HS-27A (cell line): ENCODE measurements at regions not wholly inside any gene's neighbourhood (a gene's known extent, or its start where the extent isn't known, plus 50 kb on each side); places are given as distances from the start of the nearest gene placed in this dataset.
"Not testable (repeated sequence)": the region's sequence is repeated elsewhere in the genome, so short reads cannot be mapped to it uniquely, and the experiment has no call there.

Experiments used
- DNase-seq: peaks from one replicate; pipeline ENCODE4 v3.0.0-alpha.2; 2012; ENCODE audit warnings: low read depth, missing footprints

DNA sequence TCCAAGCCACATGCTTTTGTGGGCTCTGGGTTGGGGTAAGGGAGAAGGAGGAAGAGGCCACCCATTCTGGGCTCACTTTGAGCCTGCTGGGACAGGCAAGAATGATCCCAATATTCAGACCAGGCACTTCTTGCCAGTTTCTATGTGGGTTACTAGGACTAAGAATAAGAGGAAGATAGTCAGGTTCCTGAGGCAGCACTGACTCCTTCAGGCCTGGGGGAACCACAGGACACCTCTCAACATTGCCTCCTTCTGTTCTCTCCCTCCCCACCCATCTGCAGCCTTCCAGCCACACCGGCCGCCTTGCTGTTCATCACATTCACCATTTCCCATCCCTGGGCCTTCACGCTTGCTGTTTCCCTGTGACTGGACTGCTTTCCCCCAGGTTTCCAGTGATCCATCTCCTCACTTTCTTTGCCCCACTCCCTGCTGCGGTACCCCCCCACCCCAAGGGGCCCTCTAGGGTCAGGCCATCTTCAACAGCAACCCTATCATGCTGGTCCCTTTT lies 69.2 kb upstream of the SIRPA start:
- DNase-seq, result no peak

DNA sequence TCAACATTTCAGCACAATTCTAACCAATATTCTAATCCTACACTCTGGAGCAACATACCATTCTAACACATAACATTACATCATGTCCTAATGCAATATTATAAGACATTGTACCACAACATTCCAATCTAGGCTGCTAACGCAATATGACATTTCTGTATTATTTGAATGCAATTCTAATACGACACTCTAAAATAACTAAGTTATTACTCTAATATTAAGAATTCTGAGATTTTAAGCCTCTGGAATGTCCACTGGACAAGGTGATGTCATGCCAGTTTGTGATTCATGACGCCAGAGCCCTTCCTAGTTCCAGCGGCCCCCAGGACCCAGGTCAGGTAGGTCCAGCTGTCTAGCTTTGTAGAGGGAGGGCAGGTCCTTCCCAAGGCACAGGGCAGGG lies 69.7 kb upstream of the SIRPA start:
- DNase-seq, result peak; percentile 64

DNA sequence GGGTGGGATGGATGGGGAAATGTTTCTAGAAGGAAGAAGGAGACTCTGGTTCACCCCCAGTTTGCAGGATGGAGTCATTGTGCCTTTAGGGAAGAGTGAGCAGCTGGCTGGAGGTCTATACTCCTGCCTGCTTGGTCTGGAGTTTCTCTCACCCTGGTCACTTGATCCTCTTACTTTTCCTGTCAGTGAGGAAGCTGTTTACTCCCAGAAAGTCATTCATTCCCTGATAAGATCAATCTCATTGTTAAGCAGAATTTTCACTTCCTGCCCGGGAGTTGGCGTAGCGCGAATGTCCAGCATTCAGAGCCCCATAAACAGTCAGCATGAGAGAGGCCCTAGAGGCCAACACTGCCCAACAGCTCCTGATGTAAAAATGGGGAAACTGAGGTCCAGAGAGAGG lies 70.4 kb upstream of the SIRPA start:
- no peak for DNase-seq

DNA sequence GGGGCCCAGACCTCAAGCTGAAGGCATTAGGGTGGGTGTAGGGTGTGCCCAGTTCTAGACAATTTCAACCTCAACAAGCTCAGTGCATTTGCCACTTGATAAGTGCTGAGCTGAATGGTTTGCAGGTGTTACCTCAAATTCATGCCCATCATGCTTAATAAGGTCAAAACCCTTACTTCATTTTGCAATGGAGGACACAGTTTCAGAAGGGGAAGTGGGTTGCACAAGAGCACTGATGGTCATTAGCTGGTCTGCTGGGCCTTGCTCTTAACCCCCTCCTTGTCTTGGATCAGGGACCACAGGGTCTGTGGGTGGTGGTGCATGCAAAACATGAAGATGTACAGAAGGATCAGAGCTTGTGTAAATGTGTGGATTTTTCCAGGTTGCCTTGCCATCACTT lies 71.0 kb upstream of the SIRPA start:
- DNase-seq, result no peak

DNA sequence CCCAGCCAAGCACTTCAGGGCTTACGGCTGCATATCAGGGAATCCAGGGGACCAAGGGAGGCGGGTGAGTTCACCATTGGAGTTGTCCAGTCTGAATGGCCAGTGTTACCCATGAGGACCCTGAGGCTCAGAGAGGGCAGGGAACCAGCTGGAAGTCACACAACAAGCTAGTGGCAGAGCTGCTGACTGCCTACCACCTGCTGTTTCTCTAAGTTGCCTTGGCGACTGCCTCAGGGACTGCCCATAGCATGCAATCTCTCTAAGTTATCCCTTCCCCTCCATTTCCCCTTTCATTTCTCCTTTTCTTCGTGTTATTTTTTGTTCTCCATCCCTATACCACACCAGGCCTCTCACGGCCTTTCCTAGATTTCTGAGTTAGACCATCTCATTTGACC lies 71.8 kb upstream of the SIRPA start:
- no peak for DNase-seq

DNA sequence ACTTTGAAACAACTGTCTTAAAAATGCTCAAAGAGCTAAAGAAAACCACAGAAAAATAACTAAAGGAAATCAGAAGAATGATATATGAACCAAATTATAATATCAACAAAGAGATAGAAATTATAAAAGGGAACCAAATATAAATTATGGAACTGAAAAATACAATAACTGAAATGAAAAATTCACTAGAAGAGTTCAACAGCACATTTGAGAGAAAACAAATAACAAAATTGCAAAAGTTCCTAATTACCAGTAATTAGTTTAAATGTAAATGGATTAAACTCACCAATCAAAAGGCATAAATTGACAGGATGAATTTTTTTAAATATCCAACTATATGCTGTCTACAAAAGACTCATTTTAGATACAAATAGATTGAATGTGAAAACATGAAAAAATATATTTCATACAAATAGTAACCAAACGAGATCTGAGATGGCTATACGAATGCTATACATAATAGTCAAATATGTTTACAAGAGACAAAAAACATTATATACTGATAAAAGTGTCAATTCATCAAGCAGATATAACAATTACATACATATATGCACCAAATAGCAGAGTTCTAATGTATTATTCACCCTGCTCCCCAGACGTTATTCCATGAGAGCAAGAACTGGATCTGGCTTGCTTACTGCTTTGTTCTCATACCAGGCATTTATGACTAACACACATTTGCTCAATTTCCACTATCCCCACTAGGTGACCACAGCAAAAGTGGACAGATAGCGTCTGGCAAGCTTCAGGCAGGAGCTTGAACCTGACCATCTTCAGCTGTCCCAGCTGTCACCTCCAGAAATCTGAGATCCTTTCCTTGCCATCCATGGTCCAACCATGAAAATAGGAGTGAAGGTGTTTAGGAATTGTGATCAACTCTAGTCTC lies 72.4 kb upstream of the SIRPA start:
- no peak for DNase-seq

DNA sequence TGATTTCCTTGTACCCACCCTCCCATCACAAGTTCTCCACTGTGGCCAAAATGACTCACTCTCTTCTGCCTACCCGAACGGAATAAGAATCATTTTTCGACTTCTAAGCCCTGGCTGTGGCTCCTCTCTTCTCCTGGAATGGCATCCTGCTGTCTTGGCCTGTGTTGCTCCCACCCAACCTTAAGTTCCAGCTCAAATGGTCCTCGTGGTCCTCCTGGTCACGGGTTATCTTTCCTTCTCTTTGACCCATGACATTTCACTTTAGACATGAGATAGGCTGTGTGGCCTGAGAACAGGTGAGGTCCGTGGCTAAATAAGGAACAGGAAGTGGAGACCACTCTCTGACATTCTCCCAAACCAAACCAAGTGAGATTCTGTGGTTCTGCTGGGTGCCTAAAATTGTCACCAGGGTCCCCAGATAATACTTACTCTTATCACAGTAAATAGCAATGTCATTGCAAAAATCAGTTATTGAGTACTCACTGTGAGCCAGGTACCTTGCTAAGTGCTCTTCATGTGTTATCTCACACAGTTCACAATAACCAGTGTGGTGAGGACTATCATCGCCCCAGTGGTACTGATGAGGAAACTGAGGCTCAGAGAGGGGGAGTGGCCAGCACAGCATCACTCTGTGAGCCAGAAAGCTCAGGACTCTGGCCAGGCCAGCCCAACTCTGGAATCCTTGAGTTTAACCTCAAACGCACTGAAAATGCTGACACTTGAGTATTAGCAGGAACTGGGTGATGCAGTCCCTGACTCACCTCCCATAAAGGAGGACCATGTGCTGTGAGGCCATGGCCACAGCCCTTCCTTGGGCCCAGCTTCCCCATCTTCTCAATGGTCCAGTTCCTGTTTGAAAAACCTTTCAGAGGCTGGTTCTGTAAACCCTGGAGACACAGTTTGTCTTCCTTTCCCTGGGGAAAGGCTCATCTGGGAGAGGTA lies 74.8 kb upstream of the SIRPA start:
- DNase-seq, result no peak

DNA sequence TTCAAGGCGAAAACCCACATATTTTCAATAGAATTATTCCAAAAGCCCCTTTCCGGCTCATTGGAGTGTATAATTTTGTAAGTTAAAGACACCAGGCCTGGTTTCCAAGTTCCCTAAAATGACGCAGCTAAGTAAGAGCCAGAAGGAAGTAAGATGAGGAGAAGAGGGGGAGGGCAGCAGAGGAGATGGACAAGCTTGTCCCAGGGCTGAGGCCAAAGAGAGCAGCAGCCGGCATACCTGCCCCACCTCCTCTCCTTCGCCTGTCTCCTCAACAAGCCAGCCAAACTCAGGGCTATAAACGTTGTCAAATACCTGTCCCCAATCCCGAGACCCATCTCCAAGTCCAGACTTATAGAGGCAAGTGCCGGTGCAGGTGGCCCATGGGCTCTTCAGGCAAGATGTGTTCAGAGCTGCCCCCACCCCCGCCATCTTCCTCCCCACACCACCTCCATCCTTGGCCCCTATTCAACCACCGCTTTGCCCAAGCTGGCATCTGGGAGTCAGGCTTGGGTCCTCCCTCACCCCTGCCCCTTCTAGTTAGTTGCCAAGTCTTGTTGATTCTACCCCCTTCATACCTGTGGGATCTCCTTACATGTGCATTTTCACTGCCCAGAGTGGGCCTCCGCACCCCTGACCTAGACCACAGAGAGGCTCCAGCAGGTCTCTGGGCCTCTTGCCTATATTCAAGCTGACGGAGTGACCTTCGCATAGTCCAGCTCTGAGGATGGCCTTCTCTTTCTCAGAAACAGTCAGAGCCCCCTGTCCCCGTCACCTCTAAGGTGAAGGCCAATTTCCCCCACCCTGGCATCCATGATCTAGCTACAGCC lies 75.7 kb upstream of the SIRPA start:
- no peak for DNase-seq

DNA sequence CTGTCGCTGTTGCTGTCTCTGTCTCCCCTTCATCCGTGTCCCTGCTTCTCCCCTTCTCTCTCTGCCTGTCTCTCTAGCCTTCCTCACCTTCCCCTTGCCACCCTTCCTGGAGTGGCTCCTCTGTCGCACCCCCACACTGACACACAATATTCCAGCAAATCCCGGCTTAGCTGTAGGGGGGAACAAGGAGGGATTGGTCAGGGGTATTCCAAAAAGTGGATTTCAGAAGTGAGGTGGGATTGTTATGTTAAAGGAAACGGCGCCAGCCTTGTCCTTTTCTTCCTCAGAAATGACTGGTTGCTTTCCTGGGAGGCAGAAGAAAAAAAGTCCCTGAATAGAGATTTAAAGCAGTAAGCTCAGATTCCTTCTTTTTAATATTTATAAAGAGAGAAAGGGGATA lies 76.3 kb upstream of the SIRPA start:
- no peak for DNase-seq

DNA sequence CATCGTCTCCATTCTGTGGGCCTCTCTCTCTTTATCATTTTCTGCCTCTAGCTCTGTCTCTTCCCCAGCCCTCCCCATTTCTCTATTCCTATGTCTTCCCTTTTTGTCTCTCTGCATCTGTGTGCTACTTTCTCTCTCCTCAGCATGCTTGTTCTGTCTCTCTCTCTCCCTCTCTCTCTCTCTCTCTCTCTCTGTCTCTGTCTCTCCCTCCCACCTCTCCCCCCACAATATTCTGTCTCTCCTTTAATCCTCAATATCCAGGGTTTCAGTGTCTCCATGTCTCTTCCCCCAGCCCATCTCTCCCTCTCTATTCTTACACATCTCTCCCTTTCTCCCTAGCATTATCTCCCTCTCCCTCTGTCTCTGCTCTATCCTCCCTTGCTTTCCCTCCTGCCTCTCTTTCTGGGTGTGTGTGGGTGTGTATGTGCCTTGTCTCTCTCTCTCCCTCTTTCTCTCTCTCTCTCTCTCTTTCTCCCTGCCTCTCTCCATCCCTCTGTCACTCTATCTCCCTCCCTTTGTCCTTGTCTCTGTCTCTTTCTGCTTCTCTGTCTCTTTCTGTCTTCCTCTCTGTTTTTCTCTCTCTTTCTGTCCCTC lies 76.9 kb upstream of the SIRPA start:
- DNase-seq, result no peak

DNA sequence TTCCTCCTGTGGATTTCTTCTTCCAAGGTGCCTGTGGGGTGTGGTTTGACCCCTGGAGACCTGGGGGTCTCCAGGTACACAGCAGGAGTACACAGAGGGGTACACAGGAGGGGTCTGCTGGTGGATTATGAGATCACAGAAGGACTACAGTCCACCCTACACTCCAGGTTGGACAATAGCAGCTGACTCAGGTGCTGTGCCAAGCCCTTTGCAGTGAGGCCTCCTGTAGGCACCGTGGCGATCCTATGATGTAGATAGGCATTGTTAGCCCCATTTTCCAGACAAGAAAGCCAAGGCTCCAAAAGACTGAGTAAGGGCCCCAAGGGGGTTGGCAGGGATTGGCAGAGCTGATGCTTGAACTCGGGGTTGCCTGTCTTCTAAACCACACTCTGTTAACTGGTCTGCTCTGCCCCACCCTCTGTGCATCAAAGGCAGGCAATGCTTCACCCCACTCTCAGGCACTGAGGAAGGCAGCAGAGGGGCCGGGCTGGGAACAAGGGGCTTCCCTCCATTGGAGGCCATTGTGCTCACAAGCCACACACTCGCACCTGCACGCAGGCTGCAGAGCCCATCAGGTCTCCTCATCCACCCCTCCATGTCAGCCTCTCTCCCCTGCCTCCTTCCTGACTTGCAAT lies 77.5 kb upstream of the SIRPA start:
- DNase-seq, result no peak

DNA sequence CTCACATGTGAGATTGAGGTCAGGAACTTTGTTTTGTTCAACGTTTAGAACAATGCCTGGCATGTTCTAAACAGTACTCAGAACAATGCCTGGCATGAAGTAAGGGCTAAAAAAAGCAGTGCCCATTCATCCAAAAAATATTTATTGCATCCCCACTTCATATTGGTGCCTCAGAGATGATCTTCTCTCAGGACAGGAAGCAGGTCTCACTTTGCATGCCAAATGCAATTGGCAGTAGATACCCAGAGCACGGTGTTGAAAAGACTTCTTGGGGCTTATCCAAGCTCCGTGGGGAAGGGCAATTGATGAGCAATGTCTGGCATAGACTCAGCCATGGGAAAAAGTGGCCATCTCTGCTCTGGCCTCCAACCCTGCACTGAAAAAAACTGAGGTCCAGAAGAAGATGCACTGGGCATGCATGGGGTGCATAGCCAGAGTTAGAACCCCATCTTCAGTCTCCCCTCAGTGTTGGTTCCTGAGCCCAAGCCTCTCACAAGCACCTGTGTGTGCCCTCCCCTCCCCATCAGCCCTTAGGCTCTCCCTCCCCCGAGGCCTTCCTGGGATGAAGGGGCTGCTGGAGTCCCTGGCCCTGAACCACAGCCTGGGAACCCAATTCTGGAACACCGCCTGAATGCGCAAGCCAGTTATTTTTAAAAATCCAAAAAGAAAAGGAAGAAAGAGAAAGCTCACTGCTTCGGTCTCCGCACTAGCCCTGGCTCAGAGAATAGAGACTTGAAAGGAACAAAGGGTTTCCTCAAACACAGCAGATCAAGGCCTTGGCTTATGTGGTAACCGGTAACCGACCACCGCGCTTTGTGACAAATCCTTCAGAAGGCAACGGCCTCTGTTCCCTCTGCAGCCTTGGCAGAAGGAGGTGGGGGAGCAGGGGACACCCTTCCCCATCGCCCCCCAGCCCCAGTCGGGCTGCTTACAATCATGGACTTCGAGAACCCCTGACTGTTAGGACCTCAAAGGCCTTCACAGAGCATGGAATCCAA lies 78.5 kb upstream of the SIRPA start:
- peak; percentile 84 for DNase-seq

DNA sequence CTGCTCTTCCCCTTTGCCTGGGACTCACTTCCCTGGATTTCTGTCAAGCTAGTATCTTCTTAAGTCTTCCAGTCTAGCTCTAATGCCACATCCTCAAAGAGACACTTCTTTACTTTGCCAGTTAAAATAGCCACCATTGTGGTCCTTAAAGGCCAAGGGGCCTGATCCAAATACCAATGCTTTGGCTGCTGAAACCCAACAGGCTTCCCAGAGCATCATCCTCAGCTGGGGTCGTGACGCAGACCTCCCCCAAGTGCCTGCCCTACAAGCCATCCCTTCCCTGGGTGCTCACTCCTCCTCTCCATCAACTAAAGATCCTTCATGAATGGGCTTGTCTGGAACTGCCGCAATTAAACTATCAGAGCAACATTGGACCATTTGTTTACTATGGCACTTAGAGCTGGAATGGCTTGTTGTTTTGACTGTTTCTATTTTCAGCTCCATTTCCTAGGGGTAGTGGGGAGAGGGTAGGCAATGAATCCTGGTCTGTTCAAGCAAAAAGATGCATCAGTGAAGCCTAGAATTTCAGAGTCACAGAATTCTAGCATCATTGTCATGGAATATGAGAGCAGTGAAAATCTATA lies 79.6 kb upstream of the SIRPA start:
- DNase-seq, result no peak

DNA sequence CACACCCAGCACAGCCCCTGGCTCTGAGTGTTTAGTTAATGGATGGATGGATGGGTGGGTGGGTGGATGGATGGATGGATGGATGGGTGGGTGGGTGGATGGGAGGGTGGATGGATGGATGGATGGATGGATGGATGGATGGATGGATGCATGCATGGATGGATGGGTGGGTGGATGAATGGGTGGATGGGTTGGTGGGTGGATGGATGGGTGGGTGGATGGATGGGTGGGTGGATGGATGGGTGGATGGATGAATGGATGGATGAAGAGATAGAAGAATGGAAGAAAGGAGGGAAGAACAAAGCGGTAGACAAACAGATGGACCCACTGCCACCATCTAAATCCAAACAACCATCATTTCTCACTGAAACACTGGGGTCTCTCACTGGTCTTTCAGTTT lies 80.3 kb upstream of the SIRPA start:
- DNase-seq, result not testable (repeated sequence)

DNA sequence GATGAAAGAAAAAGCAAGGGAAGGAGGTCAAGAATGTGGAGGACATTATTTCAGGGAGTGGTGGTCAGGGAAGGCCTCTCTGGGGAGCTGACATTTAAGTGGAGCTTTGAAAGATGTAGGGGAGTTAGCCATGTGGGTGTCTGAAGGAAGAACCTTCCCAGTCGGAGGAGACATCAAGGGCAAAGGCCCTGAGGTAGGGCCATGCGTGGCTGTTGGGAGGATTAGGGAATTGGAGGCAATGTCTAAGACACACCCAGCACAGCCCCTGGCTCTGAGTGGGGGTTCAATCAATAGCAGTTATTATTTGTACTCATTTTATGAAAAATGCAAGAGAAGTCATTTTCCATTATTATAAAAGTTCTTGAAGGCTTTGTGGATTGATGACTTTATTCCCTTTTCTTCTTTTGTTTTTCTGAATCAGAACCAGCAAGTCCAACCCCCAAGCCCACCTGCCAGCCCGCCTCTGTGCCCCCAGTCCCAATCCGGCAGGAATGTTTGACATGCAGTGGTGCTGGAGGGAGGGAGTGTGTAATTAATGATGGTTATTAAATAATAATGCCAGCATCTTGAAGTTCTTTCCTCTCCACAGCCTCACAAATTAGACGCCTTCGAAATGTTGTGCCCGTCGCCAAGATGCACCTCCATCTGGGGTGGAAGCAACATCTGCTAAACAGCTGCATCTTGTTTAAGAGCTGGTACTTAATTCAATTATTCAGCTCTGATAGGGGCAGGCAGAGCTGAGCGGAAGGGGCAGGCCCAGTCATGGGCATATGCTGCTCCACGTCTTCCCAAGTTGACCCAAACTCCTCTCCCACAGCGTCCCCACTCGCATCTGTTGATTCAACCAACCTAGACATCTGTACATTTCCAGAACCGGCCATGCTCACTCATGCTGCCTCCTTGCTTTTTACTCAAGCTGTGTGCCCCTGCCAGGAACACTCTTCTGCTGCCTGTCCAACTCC lies 81.3 kb upstream of the SIRPA start:
- DNase-seq, result no peak

DNA sequence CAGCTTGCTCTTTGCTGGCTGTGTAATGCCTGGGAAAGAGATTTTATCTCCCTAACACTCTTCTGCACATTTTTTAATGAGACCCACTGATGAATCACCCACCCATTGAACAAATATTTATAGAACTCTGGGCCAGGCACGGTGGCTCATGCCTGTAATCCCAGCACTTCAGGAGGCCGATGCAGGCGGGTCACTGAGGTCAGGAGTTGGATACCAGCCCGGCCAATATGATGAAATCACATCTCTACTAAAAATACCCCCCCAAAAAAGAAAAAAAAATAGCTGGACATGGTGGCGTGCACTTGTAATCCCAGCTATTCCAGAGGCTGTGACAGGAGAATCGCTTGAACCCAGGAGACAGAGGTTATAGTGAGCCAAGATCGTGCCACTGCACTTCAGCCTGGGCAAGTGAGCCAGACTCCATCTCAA lies 82.1 kb upstream of the SIRPA start:
- DNase-seq, result peak; percentile 89

DNA sequence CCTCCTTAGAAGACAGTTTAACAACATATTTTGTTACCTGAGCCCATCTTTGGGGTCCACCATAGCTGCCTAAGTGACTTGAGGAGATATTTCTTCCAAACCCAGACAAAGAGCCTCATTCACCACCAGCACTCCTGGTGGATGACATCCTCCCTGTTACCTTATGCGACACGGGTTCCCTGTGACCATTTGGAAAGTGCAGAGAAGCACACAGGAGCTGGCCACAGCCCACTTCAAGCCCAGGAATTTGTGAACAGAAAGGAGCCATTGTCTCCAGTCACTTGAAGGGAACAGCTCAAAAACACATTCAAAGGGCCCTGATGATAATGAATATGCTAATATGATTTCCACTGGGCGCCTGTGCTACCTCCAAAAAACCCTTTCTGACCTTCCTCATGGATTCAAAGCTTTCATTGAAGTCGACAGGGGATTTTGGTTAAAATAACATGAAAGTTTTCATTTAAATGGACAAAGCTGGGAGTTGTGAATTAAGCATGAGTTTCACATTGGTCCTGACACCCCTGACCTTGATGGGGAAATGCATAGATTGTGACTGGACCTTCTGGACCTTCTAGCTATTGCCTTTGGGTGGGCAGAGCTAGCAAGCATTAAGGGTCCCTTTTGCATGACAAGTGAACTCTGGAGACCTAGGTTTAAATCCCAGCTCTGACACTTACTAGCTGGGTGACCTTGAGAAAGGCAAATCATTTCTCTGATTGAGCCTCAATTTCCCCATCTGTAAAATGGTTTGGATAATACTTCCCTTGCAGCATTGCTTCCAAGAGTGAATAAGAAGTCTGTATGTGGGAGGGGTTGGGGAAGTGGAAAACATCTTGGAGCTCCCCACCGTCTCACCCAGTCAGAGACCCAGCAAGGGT lies 83.3 kb upstream of the SIRPA start:
- DNase-seq, result no peak
